ENCODE measurements at regions not wholly inside any gene's neighbourhood (a gene's known extent, or its start where the extent isn't known, plus 50 kb on each side); places are given as distances from the start of the nearest gene placed in this dataset.

DNA sequence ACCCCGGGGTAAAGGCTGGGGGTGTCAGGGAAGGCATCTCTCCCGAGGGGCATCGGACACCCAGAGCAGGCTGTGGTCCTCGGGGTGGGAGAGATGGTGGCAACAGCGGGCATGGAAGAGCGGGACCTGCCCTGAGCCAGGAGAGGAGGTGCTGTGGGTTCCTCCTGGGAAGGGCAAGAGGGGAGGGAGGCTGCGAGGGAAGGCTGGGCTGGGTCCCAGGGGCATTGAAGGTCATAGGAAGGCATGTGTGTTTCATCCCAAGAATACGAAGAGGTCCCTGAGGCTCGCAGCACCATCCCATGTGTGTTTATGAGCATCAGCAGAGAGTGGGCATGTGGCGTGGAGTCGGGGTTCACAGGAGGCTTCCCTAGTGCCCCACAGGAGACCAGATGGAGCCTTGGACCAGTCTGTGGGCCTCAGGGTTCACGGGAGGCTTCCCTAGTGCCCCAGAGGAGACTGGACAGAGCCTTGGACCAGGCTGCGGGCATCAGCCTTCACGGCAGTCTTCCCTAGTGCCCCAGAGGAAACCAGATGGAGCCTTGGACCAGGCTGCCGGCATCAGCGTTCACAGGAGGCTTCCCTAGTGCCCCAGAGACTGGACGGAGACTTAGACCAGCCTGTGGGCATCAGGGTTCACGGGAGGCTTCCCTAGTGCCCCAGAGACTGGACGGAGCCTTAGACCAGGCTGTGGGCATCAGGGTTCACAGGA, 420.6 kb downstream of the BRD1 start:
- no peaks in the 10 kb centered on the region for H3K4me1 ChIP-seq (ENCODE audit: control insufficient read depth in 1 of 2, insufficient read depth in 2 of 2, low read length in 2 of 2)
- peaks cover 34% of the 10 kb centered on the region for H3K27me3 ChIP-seq (ENCODE audit: insufficient read depth, low read length)
- no peak overlapping the region for H2AFZ ChIP-seq (ENCODE audit: low read depth, low read length, poor library complexity, severe bottlenecking)
- H3K9me2 ChIP-seq (ENCODE audit: insufficient read depth): no peaks in the 10 kb centered on the region
- DNase-seq (ENCODE audit: low read depth, low spot score) (no peak), ATAC-seq (no peak)
- ChIA-PET POLR2A (no interaction called here), CTCF (no interaction called here), RAD21 (ENCODE audit: low non-redundant PET in 1 of 2, low total read pairs in 2 of 2, uncharacterized antibody in 2 of 2, unreplicated experiment in 2 of 2) (no interaction called here)
- BruUV-seq (replicated peaks): no TSS peak
- H3K4me3 ChIP-seq (replicated peaks in 1 of 2; ENCODE audit: low read depth in 1 of 2, low read length in 2 of 2): no peak overlapping the region
- intact Hi-C loops (cut with micrococcal nuclease): no loop called here
- H3K79me2 ChIP-seq (ENCODE audit: insufficient read depth, low read length): no peaks in the 10 kb centered on the region
- no peak overlapping the region for H3K9ac ChIP-seq (ENCODE audit: low read length)
- H3K9me3 ChIP-seq (ENCODE audit: control insufficient read depth in 1 of 2, insufficient read depth in 1 of 2, low read depth in 1 of 2, low read length in 2 of 2): no peaks in the 10 kb centered on the region
- no peaks in the 10 kb centered on the region for H4K20me1 ChIP-seq (ENCODE audit: insufficient read depth)
- H3K4me2 ChIP-seq (ENCODE audit: low read length): no peak overlapping the region
- no peak for TF ChIP-seq JUND (IDR thresholded peaks at IDR 0.05)
- TF ChIP-seq, protein P1, sequence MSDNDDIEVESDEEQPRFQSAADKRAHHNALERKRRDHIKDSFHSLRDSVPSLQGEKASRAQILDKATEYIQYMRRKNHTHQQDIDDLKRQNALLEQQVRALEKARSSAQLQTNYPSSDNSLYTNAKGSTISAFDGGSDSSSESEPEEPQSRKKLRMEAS (IDR thresholded peaks at IDR 0.05): no peak
- TF ChIP-seq, protein P2, sequence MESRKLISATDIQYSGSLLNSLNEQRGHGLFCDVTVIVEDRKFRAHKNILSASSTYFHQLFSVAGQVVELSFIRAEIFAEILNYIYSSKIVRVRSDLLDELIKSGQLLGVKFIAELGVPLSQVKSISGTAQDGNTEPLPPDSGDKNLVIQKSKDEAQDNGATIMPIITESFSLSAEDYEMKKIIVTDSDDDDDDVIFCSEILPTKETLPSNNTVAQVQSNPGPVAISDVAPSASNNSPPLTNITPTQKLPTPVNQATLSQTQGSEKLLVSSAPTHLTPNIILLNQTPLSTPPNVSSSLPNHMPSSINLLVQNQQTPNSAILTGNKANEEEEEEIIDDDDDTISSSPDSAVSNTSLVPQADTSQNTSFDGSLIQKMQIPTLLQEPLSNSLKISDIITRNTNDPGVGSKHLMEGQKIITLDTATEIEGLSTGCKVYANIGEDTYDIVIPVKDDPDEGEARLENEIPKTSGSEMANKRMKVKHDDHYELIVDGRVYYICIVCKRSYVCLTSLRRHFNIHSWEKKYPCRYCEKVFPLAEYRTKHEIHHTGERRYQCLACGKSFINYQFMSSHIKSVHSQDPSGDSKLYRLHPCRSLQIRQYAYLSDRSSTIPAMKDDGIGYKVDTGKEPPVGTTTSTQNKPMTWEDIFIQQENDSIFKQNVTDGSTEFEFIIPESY (IDR thresholded peaks at IDR 0.05; ENCODE audit: extremely low read depth, insufficient replicate concordance, low read length): no peak
- no peak for TF ChIP-seq YY1 (IDR thresholded peaks at IDR 0.05; ENCODE audit: extremely low read depth, insufficient replicate concordance, low read depth, low read length)
- no peak for TF ChIP-seq SIN3A (IDR thresholded peaks at IDR 0.05; ENCODE audit: low read depth)
- no peak for TF ChIP-seq EZH2 (IDR thresholded peaks at IDR 0.05)
- TF ChIP-seq SP1 (IDR thresholded peaks at IDR 0.05; ENCODE audit: low read depth): no peak
- no peak for TF ChIP-seq EZH2phosphoT487 (IDR thresholded peaks at IDR 0.05; ENCODE audit: borderline replicate concordance)
- no peak for TF ChIP-seq FOSL1 (IDR thresholded peaks at IDR 0.05; ENCODE audit: low read depth)
- TF ChIP-seq SRF (IDR thresholded peaks at IDR 0.05; ENCODE audit: low read depth): no peak
- H3K36me3 ChIP-seq (ENCODE audit: control insufficient read depth in 1 of 2, insufficient read depth in 2 of 2, low read length in 2 of 2): no peaks in the 10 kb centered on the region
- no peak overlapping the region for H3K27ac ChIP-seq (ENCODE audit: low read depth, low read length)
